ENCODE measurements at regions not wholly inside any gene's neighbourhood (a gene's known extent, or its start where the extent isn't known, plus 50 kb on each side); places are given as distances from the start of the nearest gene placed in this dataset.

DNA sequence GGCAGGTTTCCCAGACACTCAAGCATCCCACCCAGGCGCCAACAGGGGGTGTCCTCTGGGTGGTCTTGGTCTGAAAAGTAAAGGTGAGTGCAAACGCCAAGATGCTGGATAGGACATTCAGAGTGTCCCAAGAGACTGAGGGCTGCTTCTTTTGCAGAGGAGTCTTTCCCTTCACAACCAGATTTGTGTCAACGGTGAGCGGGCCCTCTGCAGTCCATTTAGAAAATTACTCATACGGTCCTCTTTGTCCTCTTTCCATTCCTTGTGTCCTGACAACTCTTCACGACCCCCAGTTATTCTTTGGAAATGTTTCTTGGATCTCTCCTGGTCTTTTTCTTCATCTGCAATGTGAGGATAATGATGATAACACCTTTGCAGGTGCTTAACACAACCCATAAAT, 257.8 kb downstream of the CDC5L start:
- ChIA-PET POLR2A (no interaction called here), CTCF (interaction anchor here (0.6 to 1.1 kb wide), 2 partner anchors 38 to 170 kb away, joined by 3 to 8 read pairs; no protein-coding TSS in a partner anchor)
- intact Hi-C loops (cut with micrococcal nuclease; ENCODE audit: unreplicated experiment), result no loop called here
- no peaks in the 10 kb centered on the region for H3K9me3 ChIP-seq (ENCODE audit: control insufficient read depth, insufficient read depth, low read depth, low read length)
- H3K4me1 ChIP-seq (ENCODE audit: control insufficient read depth, insufficient read depth, low read length), result no peaks in the 10 kb centered on the region
- no peak for ATAC-seq
- no peaks in the 10 kb centered on the region for H3K27me3 ChIP-seq (ENCODE audit: control insufficient read depth, insufficient read depth, low read length)
- DNase-seq (ENCODE audit: low read depth, low spot score), result no peak
- no TSS peak for BruUV-seq (replicated peaks)
- TF ChIP-seq, protein P1, sequence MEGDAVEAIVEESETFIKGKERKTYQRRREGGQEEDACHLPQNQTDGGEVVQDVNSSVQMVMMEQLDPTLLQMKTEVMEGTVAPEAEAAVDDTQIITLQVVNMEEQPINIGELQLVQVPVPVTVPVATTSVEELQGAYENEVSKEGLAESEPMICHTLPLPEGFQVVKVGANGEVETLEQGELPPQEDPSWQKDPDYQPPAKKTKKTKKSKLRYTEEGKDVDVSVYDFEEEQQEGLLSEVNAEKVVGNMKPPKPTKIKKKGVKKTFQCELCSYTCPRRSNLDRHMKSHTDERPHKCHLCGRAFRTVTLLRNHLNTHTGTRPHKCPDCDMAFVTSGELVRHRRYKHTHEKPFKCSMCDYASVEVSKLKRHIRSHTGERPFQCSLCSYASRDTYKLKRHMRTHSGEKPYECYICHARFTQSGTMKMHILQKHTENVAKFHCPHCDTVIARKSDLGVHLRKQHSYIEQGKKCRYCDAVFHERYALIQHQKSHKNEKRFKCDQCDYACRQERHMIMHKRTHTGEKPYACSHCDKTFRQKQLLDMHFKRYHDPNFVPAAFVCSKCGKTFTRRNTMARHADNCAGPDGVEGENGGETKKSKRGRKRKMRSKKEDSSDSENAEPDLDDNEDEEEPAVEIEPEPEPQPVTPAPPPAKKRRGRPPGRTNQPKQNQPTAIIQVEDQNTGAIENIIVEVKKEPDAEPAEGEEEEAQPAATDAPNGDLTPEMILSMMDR (IDR thresholded peaks at IDR 0.05), result peak; percentile 17; the same call in 1 of the 2 replicates
- TF ChIP-seq POLR2AphosphoS5 (IDR thresholded peaks at IDR 0.05; ENCODE audit: low read depth, low read length), result no peak
- H3K27ac ChIP-seq (ENCODE audit: low read length), result no peak overlapping the region
- no peak overlapping the region for H3K4me3 ChIP-seq (ENCODE audit: low read depth in 2 of 2, low read length in 2 of 2)
- in situ Hi-C loops (cut with HindIII; ENCODE audit: low pct_unique_long_range_greater_than_20kb, low sequenced_read_pairs), result no loop called here
- no peaks in the 10 kb centered on the region for H3K36me3 ChIP-seq (ENCODE audit: control insufficient read depth, insufficient read depth, low read length)

DNA sequence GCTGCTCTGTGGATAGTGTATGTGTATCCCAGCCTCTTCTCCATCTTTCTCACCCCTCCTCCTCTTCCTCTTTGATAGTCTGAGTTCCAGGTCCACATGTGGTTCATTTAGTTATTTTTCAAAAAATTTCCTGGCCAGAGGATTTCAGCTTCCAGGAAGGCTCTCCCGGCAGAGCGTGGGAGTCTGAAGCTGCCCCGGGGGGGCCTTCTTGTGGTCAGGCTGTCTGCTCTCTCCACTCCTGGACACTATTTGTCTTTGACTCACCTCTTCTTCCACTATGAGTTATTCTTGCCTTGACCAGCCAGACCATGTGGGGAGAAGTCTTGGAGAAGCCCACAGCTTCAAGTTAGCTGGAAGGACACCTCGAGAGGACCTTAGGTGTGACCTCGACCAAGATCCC, 258.8 kb downstream of the CDC5L start:
- no TSS peak for BruUV-seq (replicated peaks)

More for the DNA sequence above, 258.8 kb downstream of the CDC5L start:
- H3K27ac ChIP-seq (ENCODE audit: low read length), result no peak overlapping the region
- ATAC-seq (no peak), DNase-seq (ENCODE audit: low read depth, low spot score) (no peak)
- in situ Hi-C loops (cut with HindIII; ENCODE audit: low pct_unique_long_range_greater_than_20kb, low sequenced_read_pairs), result no loop called here
- H3K9me3 ChIP-seq (ENCODE audit: control insufficient read depth, insufficient read depth, low read depth, low read length), result no peaks in the 10 kb centered on the region
- H3K4me3 ChIP-seq (ENCODE audit: low read depth in 2 of 2, low read length in 2 of 2), result no peak overlapping the region
- intact Hi-C loops (cut with micrococcal nuclease; ENCODE audit: unreplicated experiment), result no loop called here
- ChIA-PET CTCF (interaction anchor here (1.3 kb wide), 1 partner anchor 15 kb away, joined by 3 read pairs; no protein-coding TSS in a partner anchor), POLR2A (no interaction called here)
- no peaks in the 10 kb centered on the region for H3K4me1 ChIP-seq (ENCODE audit: control insufficient read depth, insufficient read depth, low read length)
- no peaks in the 10 kb centered on the region for H3K27me3 ChIP-seq (ENCODE audit: control insufficient read depth, insufficient read depth, low read length)
- no peak for TF ChIP-seq POLR2AphosphoS5 (IDR thresholded peaks at IDR 0.05; ENCODE audit: low read depth, low read length)
- no peak for TF ChIP-seq SIN3A (IDR thresholded peaks at IDR 0.05; ENCODE audit: borderline replicate concordance, insufficient read depth, low read depth, low read length)
- TF ChIP-seq, protein P2, sequence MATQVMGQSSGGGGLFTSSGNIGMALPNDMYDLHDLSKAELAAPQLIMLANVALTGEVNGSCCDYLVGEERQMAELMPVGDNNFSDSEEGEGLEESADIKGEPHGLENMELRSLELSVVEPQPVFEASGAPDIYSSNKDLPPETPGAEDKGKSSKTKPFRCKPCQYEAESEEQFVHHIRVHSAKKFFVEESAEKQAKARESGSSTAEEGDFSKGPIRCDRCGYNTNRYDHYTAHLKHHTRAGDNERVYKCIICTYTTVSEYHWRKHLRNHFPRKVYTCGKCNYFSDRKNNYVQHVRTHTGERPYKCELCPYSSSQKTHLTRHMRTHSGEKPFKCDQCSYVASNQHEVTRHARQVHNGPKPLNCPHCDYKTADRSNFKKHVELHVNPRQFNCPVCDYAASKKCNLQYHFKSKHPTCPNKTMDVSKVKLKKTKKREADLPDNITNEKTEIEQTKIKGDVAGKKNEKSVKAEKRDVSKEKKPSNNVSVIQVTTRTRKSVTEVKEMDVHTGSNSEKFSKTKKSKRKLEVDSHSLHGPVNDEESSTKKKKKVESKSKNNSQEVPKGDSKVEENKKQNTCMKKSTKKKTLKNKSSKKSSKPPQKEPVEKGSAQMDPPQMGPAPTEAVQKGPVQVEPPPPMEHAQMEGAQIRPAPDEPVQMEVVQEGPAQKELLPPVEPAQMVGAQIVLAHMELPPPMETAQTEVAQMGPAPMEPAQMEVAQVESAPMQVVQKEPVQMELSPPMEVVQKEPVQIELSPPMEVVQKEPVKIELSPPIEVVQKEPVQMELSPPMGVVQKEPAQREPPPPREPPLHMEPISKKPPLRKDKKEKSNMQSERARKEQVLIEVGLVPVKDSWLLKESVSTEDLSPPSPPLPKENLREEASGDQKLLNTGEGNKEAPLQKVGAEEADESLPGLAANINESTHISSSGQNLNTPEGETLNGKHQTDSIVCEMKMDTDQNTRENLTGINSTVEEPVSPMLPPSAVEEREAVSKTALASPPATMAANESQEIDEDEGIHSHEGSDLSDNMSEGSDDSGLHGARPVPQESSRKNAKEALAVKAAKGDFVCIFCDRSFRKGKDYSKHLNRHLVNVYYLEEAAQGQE (IDR thresholded peaks at IDR 0.05; ENCODE audit: insufficient read depth in 1 of 2, low read depth in 2 of 2, low read length in 1 of 2), result no peak
- TF ChIP-seq, protein P1 (IDR thresholded peaks at IDR 0.05), result no peak
- no peak for TF ChIP-seq TCF7L2 (IDR thresholded peaks at IDR 0.05; ENCODE audit: low read depth, low read length)
- H3K36me3 ChIP-seq (ENCODE audit: control insufficient read depth, insufficient read depth, low read length), result no peaks in the 10 kb centered on the region
